SK-N-SH (cell line): ENCODE measurements at regions not wholly inside any gene's neighbourhood (a gene's known extent, or its start where the extent isn't known, plus 50 kb on each side); places are given as distances from the start of the nearest gene placed in this dataset.

Experiments
- CTCF ChIA-PET: fragments of 300-600, 350-600 bp; formaldehyde crosslinking; extraction: SDS; loops from one replicate; lab custom pipeline; 2021; lab: Yijun Ruan, JAX
- POLR2A ChIA-PET: fragments of 350-600 bp; sonication (Branson Sonifier 250); formaldehyde crosslinking; extraction: SDS; loops from one replicate; lab custom pipeline; 2020; ENCODE audit warnings: antibody characterized with exemption, inconsistent platforms; lab: Yijun Ruan, JAX
- DNase-seq: peaks from one replicate; pipeline ENCODE4 v3.0.0; 2012
- H2AFZ ChIP-seq: fragments of 200-600 bp; sonication (generic); 2 replicates; pipeline ENCODE4 v1.8.1; 2016; ENCODE audit warnings: antibody characterized with exemption, mild to moderate bottlenecking, low read depth
- H3F3A ChIP-seq: fragments of 200-600 bp; sonication (generic); replicated peaks from 2 replicates; pipeline ENCODE3; 2016; ENCODE audit warnings: antibody characterized with exemption, mild to moderate bottlenecking; ENCODE audit not compliant: insufficient read depth
- H3K27ac ChIP-seq, 2 experiments: fragments of 200-500 bp in 1 of 2; fragments of 200-600 bp in 1 of 2; sonication (Bioruptor generic) in 1 of 2; sonication (generic), shearing (Covaris generic) in 1 of 2; 2 replicates each; pipeline versions ENCODE4 v1.5.1 to v1.6.1; 2014 to 2016; ENCODE audit warnings: low read depth in 2 of 2, inconsistent platforms in 1 of 2, low read length in 1 of 2, mild to moderate bottlenecking in 1 of 2, mixed read lengths in 1 of 2
- H3K27me3 ChIP-seq: fragments of 200-600 bp; sonication (generic), shearing (Covaris generic); 2 replicates; pipeline ENCODE4 v1.6.1; 2016; ENCODE audit warnings: mixed run types; ENCODE audit not compliant: insufficient read depth
- H3K36me3 ChIP-seq, 2 experiments: fragments of 200-500 bp in 1 of 2; fragments of 200-600 bp in 1 of 2; sonication (Bioruptor generic) in 1 of 2; sonication (generic) in 1 of 2; replicated peaks in 1 of 2; 2 replicates each; pipeline versions ENCODE3 to v1.5.1; 2014 to 2016; ENCODE audit warnings: low read length in 1 of 2, mild to moderate bottlenecking in 1 of 2; ENCODE audit not compliant: insufficient read depth in 2 of 2, control insufficient read depth in 1 of 2
- H3K4me1 ChIP-seq, 2 experiments: fragments of 200-500 bp in 1 of 2; fragments of 200-600 bp in 1 of 2; sonication (Bioruptor generic) in 1 of 2; sonication (generic), shearing (Covaris generic) in 1 of 2; 2 replicates each; pipeline versions ENCODE4 v1.5.1 to v1.6.1; 2014 to 2016; ENCODE audit warnings: low read depth in 1 of 2, low read length in 1 of 2, mixed run types in 1 of 2; ENCODE audit not compliant: insufficient read depth in 2 of 2, control insufficient read depth in 1 of 2
- H3K4me2 ChIP-seq: fragments of 200-600 bp; sonication (generic), shearing (Covaris generic); 2 replicates; pipeline ENCODE4 v1.6.1; 2017; ENCODE audit warnings: mixed run types
- H3K4me3 ChIP-seq, 2 experiments: fragments of 200-500 bp in 1 of 2; fragments of 200-600 bp in 1 of 2; sonication (Bioruptor generic) in 1 of 2; sonication (generic), shearing (Covaris generic) in 1 of 2; 2 replicates each; pipeline versions ENCODE4 v1.5.1 to v1.8.1; 2014 to 2016; ENCODE audit warnings: low read depth in 2 of 2, inconsistent platforms in 1 of 2, low read length in 1 of 2, mild to moderate bottlenecking in 1 of 2, mixed read lengths in 1 of 2, moderate library complexity in 1 of 2
- H3K79me2 ChIP-seq: fragments of 200-600 bp; sonication (generic); 2 replicates; pipeline ENCODE4 v1.8.1; 2017; ENCODE audit warnings: mild to moderate bottlenecking; ENCODE audit not compliant: insufficient read depth
- H3K9ac ChIP-seq: fragments of 200-600 bp; sonication (generic); 2 replicates; pipeline ENCODE4 v1.6.1; 2017; ENCODE audit warnings: mixed run types
- H3K9me2 ChIP-seq: fragments of 200-600 bp; sonication (generic); 2 replicates; pipeline ENCODE4 v1.6.1; 2017; ENCODE audit warnings: mixed run types
- H3K9me3 ChIP-seq: fragments of 200-600 bp; sonication (generic); 2 replicates; pipeline ENCODE4 v1.6.1; 2017; ENCODE audit warnings: mixed run types, mild to moderate bottlenecking, moderate library complexity
- H4K20me1 ChIP-seq: fragments of 200-600 bp; sonication (generic); 2 replicates; pipeline ENCODE4 v1.6.1; 2017; ENCODE audit warnings: mild to moderate bottlenecking, mixed run types; ENCODE audit not compliant: insufficient read depth
- CHD2 ChIP-seq: fragments of 150-350 bp; IDR thresholded peaks from 2 replicates; pipeline ENCODE4 v1.6.1; 2018; ENCODE audit warnings: low read length; ENCODE audit not compliant: partially characterized antibody
- ELF1 ChIP-seq: IDR thresholded peaks from 2 replicates; pipeline ENCODE4 v1.4.0; 2012
- EP300 ChIP-seq, 2 experiments: IDR thresholded peaks; 2 replicates each; pipeline versions ENCODE4 v1.4.0 to v1.6.1; 2012; ENCODE audit warnings: borderline replicate concordance in 1 of 2, low read depth in 1 of 2, low read length in 1 of 2
- FOSL2 ChIP-seq: IDR thresholded peaks from 2 replicates; pipeline ENCODE4 v1.4.0; 2012; ENCODE audit warnings: low read depth, mild to moderate bottlenecking, moderate library complexity, borderline replicate concordance
- FOXM1 ChIP-seq: IDR thresholded peaks from 2 replicates; pipeline ENCODE4 v1.4.0; 2012; ENCODE audit warnings: low read depth, mild to moderate bottlenecking
- GABPA ChIP-seq: IDR thresholded peaks from 2 replicates; pipeline ENCODE4 v1.4.0; 2012; ENCODE audit warnings: low read depth, mild to moderate bottlenecking
- JUND ChIP-seq: IDR thresholded peaks from 2 replicates; pipeline ENCODE4 v1.4.0; 2012
- MEF2A ChIP-seq: IDR thresholded peaks from 2 replicates; pipeline ENCODE4 v1.4.0; 2012; ENCODE audit warnings: low read depth, borderline replicate concordance
- MXI1 ChIP-seq: IDR thresholded peaks from 2 replicates; pipeline ENCODE4 v1.6.1; 2012; ENCODE audit warnings: mild to moderate bottlenecking, low read depth, low read length, improper control_type of control experiment
- POLR2AphosphoS5 ChIP-seq: IDR thresholded peaks from 2 replicates; pipeline ENCODE4 v1.6.1; 2012; ENCODE audit warnings: low read depth, low read length
- RCOR1 ChIP-seq: fragments of 150-350 bp; IDR thresholded peaks from 2 replicates; pipeline ENCODE4 v1.6.1; 2017; ENCODE audit warnings: antibody characterized with exemption, low read length
- RFX5 ChIP-seq: IDR thresholded peaks from 2 replicates; pipeline ENCODE4 v1.6.1; 2012; ENCODE audit warnings: mild to moderate bottlenecking, improper control_type of control experiment, low read length
- SMC3 ChIP-seq: IDR thresholded peaks from 2 replicates; pipeline ENCODE4 v1.6.1; 2012; ENCODE audit warnings: low read depth, low read length, improper control_type of control experiment
- TAF1 ChIP-seq: IDR thresholded peaks from 2 replicates; pipeline ENCODE4 v1.6.1; 2012; ENCODE audit warnings: low read depth, mild to moderate bottlenecking, low read length, moderate library complexity, borderline replicate concordance
- TCF12 ChIP-seq: IDR thresholded peaks from 2 replicates; pipeline ENCODE4 v1.4.0; 2012
- TEAD4 ChIP-seq: IDR thresholded peaks from 2 replicates; pipeline ENCODE4 v1.4.0; 2012; ENCODE audit warnings: mild to moderate bottlenecking, borderline replicate concordance; ENCODE audit not compliant: insufficient read depth
- WGBS: methylation state at CpG from one replicate; pipeline ENCODE4 v1.1.6; 2017; ENCODE audit warnings: low lambda C conversion rate; 5-methylcytosine and 5-hydroxymethylcytosine counted together
- TF ChIP-seq, protein P1 (sequence below): IDR thresholded peaks from 2 replicates; pipeline ENCODE4; 2012
- TF ChIP-seq, protein P2 (sequence below): IDR thresholded peaks from 2 replicates; pipeline ENCODE4 v1.6.1; 2012; ENCODE audit warnings: mild to moderate bottlenecking, low read depth, low read length, moderate library complexity
- TF ChIP-seq, protein P3 (sequence below): fragments of 150-350 bp; IDR thresholded peaks from 2 replicates; pipeline ENCODE4 v1.6.1; 2017; ENCODE audit warnings: antibody characterized with exemption, low read length, low read depth, borderline replicate concordance

DNA sequence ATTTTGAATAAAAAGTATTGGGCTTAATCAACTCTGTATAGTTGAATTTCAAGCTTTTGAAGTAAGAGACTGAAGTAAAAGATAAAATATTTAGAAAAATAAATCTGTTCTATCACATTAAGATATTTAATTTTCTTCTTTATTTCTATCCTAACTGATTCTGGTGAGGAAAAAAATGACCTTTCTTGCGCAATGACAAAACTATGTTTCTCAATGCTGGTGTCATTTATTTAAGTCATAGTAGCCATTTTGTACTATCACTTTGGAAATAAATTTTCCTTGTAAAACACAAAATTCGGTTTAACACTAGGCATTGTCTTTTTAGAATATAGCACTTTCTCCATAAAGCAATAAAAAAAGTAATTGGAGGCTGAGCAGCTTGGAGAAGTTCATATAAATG, 728.0 kb downstream of the CDH9 start:
- no peak overlapping the region for H2AFZ ChIP-seq
- H3K9ac ChIP-seq: no peak overlapping the region
- ChIA-PET POLR2A (no interaction called here), CTCF (no interaction called here)
- H3K4me1 ChIP-seq: no peaks in the 10 kb centered on the region
- H3K4me2 ChIP-seq: no peak overlapping the region
- H3K79me2 ChIP-seq: no peaks in the 10 kb centered on the region
- H3K4me3 ChIP-seq: no peak overlapping the region
- DNase-seq: no peak
- H3K36me3 ChIP-seq: no peaks in the 10 kb centered on the region
- no peaks in the 10 kb centered on the region for H3K9me3 ChIP-seq
- no peaks in the 10 kb centered on the region for H4K20me1 ChIP-seq
- H3F3A ChIP-seq: no peaks in the 10 kb centered on the region
- no peaks in the 10 kb centered on the region for H3K9me2 ChIP-seq
- H3K27me3 ChIP-seq: no peaks in the 10 kb centered on the region
- H3K27ac ChIP-seq: no peak overlapping the region
- 43% methylated on average over 2 of the region's 2 CpGs for WGBS
- TF ChIP-seq POLR2AphosphoS5: no peak
- TF ChIP-seq FOSL2: no peak
- TF ChIP-seq CHD2: no peak
- no peak for TF ChIP-seq GABPA
- no peak for TF ChIP-seq TAF1
- no peak for TF ChIP-seq JUND
- TF ChIP-seq, protein P1, sequence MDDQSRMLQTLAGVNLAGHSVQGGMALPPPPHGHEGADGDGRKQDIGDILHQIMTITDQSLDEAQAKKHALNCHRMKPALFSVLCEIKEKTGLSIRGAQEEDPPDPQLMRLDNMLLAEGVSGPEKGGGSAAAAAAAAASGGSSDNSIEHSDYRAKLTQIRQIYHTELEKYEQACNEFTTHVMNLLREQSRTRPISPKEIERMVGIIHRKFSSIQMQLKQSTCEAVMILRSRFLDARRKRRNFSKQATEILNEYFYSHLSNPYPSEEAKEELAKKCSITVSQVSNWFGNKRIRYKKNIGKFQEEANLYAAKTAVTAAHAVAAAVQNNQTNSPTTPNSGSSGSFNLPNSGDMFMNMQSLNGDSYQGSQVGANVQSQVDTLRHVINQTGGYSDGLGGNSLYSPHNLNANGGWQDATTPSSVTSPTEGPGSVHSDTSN: no peak
- TF ChIP-seq RCOR1: no peak
- no peak for TF ChIP-seq TEAD4
- no peak for TF ChIP-seq TCF12
- TF ChIP-seq SMC3: no peak
- no peak for TF ChIP-seq EP300 (IDR thresholded peaks at IDR 0.05; ENCODE audit: borderline replicate concordance in 1 of 2, low read depth in 1 of 2, low read length in 1 of 2)
- TF ChIP-seq, protein P2, sequence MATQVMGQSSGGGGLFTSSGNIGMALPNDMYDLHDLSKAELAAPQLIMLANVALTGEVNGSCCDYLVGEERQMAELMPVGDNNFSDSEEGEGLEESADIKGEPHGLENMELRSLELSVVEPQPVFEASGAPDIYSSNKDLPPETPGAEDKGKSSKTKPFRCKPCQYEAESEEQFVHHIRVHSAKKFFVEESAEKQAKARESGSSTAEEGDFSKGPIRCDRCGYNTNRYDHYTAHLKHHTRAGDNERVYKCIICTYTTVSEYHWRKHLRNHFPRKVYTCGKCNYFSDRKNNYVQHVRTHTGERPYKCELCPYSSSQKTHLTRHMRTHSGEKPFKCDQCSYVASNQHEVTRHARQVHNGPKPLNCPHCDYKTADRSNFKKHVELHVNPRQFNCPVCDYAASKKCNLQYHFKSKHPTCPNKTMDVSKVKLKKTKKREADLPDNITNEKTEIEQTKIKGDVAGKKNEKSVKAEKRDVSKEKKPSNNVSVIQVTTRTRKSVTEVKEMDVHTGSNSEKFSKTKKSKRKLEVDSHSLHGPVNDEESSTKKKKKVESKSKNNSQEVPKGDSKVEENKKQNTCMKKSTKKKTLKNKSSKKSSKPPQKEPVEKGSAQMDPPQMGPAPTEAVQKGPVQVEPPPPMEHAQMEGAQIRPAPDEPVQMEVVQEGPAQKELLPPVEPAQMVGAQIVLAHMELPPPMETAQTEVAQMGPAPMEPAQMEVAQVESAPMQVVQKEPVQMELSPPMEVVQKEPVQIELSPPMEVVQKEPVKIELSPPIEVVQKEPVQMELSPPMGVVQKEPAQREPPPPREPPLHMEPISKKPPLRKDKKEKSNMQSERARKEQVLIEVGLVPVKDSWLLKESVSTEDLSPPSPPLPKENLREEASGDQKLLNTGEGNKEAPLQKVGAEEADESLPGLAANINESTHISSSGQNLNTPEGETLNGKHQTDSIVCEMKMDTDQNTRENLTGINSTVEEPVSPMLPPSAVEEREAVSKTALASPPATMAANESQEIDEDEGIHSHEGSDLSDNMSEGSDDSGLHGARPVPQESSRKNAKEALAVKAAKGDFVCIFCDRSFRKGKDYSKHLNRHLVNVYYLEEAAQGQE: no peak
- TF ChIP-seq MEF2A: no peak

DNA sequence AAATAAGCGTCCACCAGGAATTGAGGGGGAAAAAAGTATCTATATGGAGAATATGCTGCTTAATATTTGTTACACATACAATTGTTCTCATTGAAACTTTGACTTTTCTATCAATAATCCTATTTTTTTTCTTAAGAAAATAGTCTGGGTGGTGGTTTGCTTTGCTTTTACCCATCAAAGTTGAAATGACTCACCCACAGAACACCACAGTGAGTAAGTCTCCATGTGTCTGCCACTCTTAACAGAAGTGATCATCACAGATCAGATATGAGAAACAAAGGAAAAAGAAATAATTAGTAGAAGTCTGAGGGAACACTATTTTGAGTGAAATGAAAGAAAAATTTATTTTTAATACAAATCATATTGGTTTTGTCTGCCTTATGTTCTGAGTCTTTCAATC, 742.8 kb downstream of the CDH9 start:
- TF ChIP-seq MXI1 (no peak), FOXM1 (no peak), ELF1 (no peak), RFX5 (no peak)
- TF ChIP-seq, protein P2: no peak
- TF ChIP-seq, protein P3, sequence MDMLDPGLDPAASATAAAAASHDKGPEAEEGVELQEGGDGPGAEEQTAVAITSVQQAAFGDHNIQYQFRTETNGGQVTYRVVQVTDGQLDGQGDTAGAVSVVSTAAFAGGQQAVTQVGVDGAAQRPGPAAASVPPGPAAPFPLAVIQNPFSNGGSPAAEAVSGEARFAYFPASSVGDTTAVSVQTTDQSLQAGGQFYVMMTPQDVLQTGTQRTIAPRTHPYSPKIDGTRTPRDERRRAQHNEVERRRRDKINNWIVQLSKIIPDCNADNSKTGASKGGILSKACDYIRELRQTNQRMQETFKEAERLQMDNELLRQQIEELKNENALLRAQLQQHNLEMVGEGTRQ: no peak
- TF ChIP-seq, protein P1: no peak
- TF ChIP-seq, all 33 proteins: peak for 0
- DNase-seq: no peak
- Histone ChIP-seq H3K9ac (no peak overlapping the region), H3K9me2 (no peaks in the 10 kb centered on the region), H3K4me2 (no peak overlapping the region), H2AFZ (no peak overlapping the region), H3F3A (no peaks in the 10 kb centered on the region), H3K36me3 (no peaks in the 10 kb centered on the region), H3K27me3 (no peaks in the 10 kb centered on the region), H3K9me3 (no peaks in the 10 kb centered on the region), H3K27ac (no peak overlapping the region), H4K20me1 (no peaks in the 10 kb centered on the region), H3K4me3 (no peak overlapping the region), H3K4me1 (no peaks in the 10 kb centered on the region), H3K79me2 (no peaks in the 10 kb centered on the region)
- 15% methylated on average over 1 of the region's 1 CpG for WGBS
- ChIA-PET CTCF (no interaction called here), POLR2A (no interaction called here)
